CD8-positive, alpha-beta memory T cell (primary cell): ENCODE measurements at regions not wholly inside any gene's neighbourhood (a gene's known extent, or its start where the extent isn't known, plus 50 kb on each side); places are given as distances from the start of the nearest gene placed in this dataset.

ENCODE experiments used
- CTCF ChIA-PET: fragments of 350-600 bp; sonication (Branson Sonifier 250); formaldehyde crosslinking; loops from one replicate; lab custom pipeline; 2021; ENCODE audit warnings: antibody characterized with exemption; lab: Charles Lee
- POLR2A ChIA-PET: fragments of 350-600 bp; sonication (Branson Sonifier 250); formaldehyde crosslinking; loops from one replicate; lab custom pipeline; 2021; ENCODE audit warnings: antibody characterized with exemption; lab: Charles Lee
- DNase-seq, 5 donors: peaks; one replicate each; pipeline versions ENCODE4 v3.0.0 to v3.0.0-alpha.2; 2020 to 2022; ENCODE audit warnings: mixed read lengths in 1 of 5
- H3K27ac ChIP-seq: one replicate; pipeline ENCODE4 v1.7.0; 2013; ENCODE audit warnings: low read depth, mild to moderate bottlenecking, low read length, moderate library complexity
- H3K27me3 ChIP-seq: 2 replicates; pipeline ENCODE4 v1.7.0; 2013; ENCODE audit warnings: low read length, mild to moderate bottlenecking; ENCODE audit not compliant: insufficient read depth, poor library complexity, severe bottlenecking
- H3K36me3 ChIP-seq: 2 replicates; pipeline ENCODE4 v1.7.0; 2013; ENCODE audit warnings: mild to moderate bottlenecking, low read length, moderate library complexity; ENCODE audit not compliant: insufficient read depth
- H3K4me1 ChIP-seq: 2 replicates; pipeline ENCODE4 v1.7.0; 2013; ENCODE audit warnings: mild to moderate bottlenecking, low read length, moderate library complexity; ENCODE audit not compliant: insufficient read depth
- H3K4me3 ChIP-seq: 2 replicates; pipeline ENCODE4 v1.7.0; 2013; ENCODE audit warnings: mild to moderate bottlenecking, low read length
- H3K9me3 ChIP-seq: 2 replicates; pipeline ENCODE4 v1.7.0; 2013; ENCODE audit warnings: mild to moderate bottlenecking, low read length
- H3K27ac Mint-ChIP-seq, 8 donors: one replicate each; pipeline ENCODE4 v1.8.0; 2020 to 2021; ENCODE audit warnings: mixed read lengths in 8 of 8, mild to moderate bottlenecking in 6 of 8, inconsistent platforms in 3 of 8, moderate library complexity in 3 of 8
- H3K27me3 Mint-ChIP-seq, 2 donors: one replicate each; pipeline ENCODE4 v1.8.0; 2020 to 2021; ENCODE audit warnings: mixed read lengths in 2 of 2, mild to moderate bottlenecking in 1 of 2, moderate library complexity in 1 of 2
- H3K36me3 Mint-ChIP-seq, 3 donors: one replicate each; pipeline ENCODE4 v1.8.0; 2020 to 2021; ENCODE audit warnings: mixed read lengths in 3 of 3, inconsistent platforms in 1 of 3, mild to moderate bottlenecking in 1 of 3
- H3K4me1 Mint-ChIP-seq, 3 donors: one replicate each; pipeline ENCODE4 v1.8.0; 2020 to 2021; ENCODE audit warnings: mixed read lengths in 3 of 3, inconsistent platforms in 1 of 3, mild to moderate bottlenecking in 1 of 3
- H3K4me3 Mint-ChIP-seq, 7 donors: one replicate each; pipeline ENCODE4 v1.8.0; 2020 to 2021; ENCODE audit warnings: mixed read lengths in 7 of 7, mild to moderate bottlenecking in 6 of 7, moderate library complexity in 4 of 7, inconsistent platforms in 2 of 7
- H3K9me3 Mint-ChIP-seq, 5 donors: one replicate each; pipeline ENCODE4 v1.8.0; 2020 to 2022; ENCODE audit warnings: mixed read lengths in 5 of 5, mild to moderate bottlenecking in 3 of 5, moderate library complexity in 2 of 5, inconsistent platforms in 1 of 5

- Mint-ChIP-seq H3K27ac (no peak overlapping the region), H3K4me3 (no peak overlapping the region), H3K36me3 (no peaks in the 10 kb centered on the region), H3K27me3 (no peaks in the 10 kb centered on the region), H3K9me3 (peaks cover 0 to 5% (median 0%) of the 10 kb centered on the region in 5 donors), H3K4me1 (no peaks in the 10 kb centered on the region)
- H3K27ac ChIP-seq, result no peak overlapping the region
- H3K36me3 ChIP-seq, result no peaks in the 10 kb centered on the region
- no peaks in the 10 kb centered on the region for H3K9me3 ChIP-seq
- DNase-seq, result no peak
- POLR2A ChIA-PET, result no interaction called here
- CTCF ChIA-PET, result no interaction called here
- H3K4me1 ChIP-seq, result no peaks in the 10 kb centered on the region
- H3K27me3 ChIP-seq, result no peaks in the 10 kb centered on the region
- no peak overlapping the region for H3K4me3 ChIP-seq
Observed at GRCh38 chr13:106710266-106710665, 142.3 kb upstream of the ARGLU1 start.

GRCh38 chr13:106709522-106709921 is 141.6 kb upstream of the ARGLU1 start:
- no peak for DNase-seq
- POLR2A ChIA-PET, result no interaction called here
- H3K4me3 ChIP-seq, result no peak overlapping the region
- H3K27ac ChIP-seq, result no peak overlapping the region
- Mint-ChIP-seq H3K4me1 (no peaks in the 10 kb centered on the region), H3K27me3 (peaks cover 0 to 3% of the 10 kb centered on the region in 2 donors), H3K27ac (no peak overlapping the region), H3K4me3 (no peak overlapping the region), H3K36me3 (no peaks in the 10 kb centered on the region), H3K9me3 (peaks cover 0 to 5% (median 0%) of the 10 kb centered on the region in 5 donors)
- no peaks in the 10 kb centered on the region for H3K9me3 ChIP-seq
- H3K36me3 ChIP-seq, result no peaks in the 10 kb centered on the region
- CTCF ChIA-PET, result no interaction called here
- H3K27me3 ChIP-seq, result no peaks in the 10 kb centered on the region
- no peaks in the 10 kb centered on the region for H3K4me1 ChIP-seq

- H3K27me3 Mint-ChIP-seq, result peaks cover 1 to 7% of the 10 kb centered on the region in 2 donors
- POLR2A ChIA-PET, result no interaction called here
- no peaks in the 10 kb centered on the region for H3K36me3 Mint-ChIP-seq
- Histone ChIP-seq H3K36me3 (no peaks in the 10 kb centered on the region), H3K4me3 (no peak overlapping the region), H3K4me1 (no peaks in the 10 kb centered on the region), H3K9me3 (no peaks in the 10 kb centered on the region), H3K27me3 (no peaks in the 10 kb centered on the region), H3K27ac (no peak overlapping the region)
- CTCF ChIA-PET, result no interaction called here
- H3K9me3 Mint-ChIP-seq, result peaks cover 0 to 3% (median 0%) of the 10 kb centered on the region in 5 donors
- H3K4me3 Mint-ChIP-seq, result no peak overlapping the region
- no peak overlapping the region for H3K27ac Mint-ChIP-seq
- DNase-seq, result no peak
- H3K4me1 Mint-ChIP-seq, result no peaks in the 10 kb centered on the region
Observed at GRCh38 chr13:106702505-106702904, 134.6 kb upstream of the ARGLU1 start.

GRCh38 chr13:106701771-106702341 is 133.9 kb upstream of the ARGLU1 start:
- POLR2A ChIA-PET, result no interaction called here
- no peaks in the 10 kb centered on the region for H3K4me1 Mint-ChIP-seq

GRCh38 chr13:106700439-106700838 is 132.5 kb upstream of the ARGLU1 start:
- H3K27me3 Mint-ChIP-seq, result peaks cover 1 to 7% of the 10 kb centered on the region in 2 donors
- no peaks in the 10 kb centered on the region for H3K4me1 ChIP-seq
- H3K4me1 Mint-ChIP-seq, result no peaks in the 10 kb centered on the region
- no peak overlapping the region for H3K4me3 Mint-ChIP-seq
- H3K27me3 ChIP-seq, result no peaks in the 10 kb centered on the region
- H3K4me3 ChIP-seq, result no peak overlapping the region
- H3K27ac ChIP-seq, result no peak overlapping the region
- ChIA-PET CTCF (no interaction called here), POLR2A (no interaction called here)
- peaks cover 0 to 3% (median 0%) of the 10 kb centered on the region in 5 donors for H3K9me3 Mint-ChIP-seq
- no peak overlapping the region for H3K27ac Mint-ChIP-seq
- H3K9me3 ChIP-seq, result no peaks in the 10 kb centered on the region
- no peaks in the 10 kb centered on the region for H3K36me3 Mint-ChIP-seq
- DNase-seq, result no peak
- H3K36me3 ChIP-seq, result no peaks in the 10 kb centered on the region

More at GRCh38 chr13:106701771-106702341, 133.9 kb upstream of the ARGLU1 start:
- H3K27me3 Mint-ChIP-seq, result peaks cover 1 to 7% of the 10 kb centered on the region in 2 donors
- H3K36me3 Mint-ChIP-seq, result no peaks in the 10 kb centered on the region
- H3K27ac ChIP-seq, result no peak overlapping the region
- no peak for DNase-seq
- CTCF ChIA-PET, result no interaction called here
- peaks cover 0 to 3% (median 0%) of the 10 kb centered on the region in 5 donors for H3K9me3 Mint-ChIP-seq
- peak overlapping the region in 1 of 8 donors; percentile 23 for H3K27ac Mint-ChIP-seq
- no peaks in the 10 kb centered on the region for H3K27me3 ChIP-seq
- no peaks in the 10 kb centered on the region for H3K4me1 ChIP-seq
- H3K9me3 ChIP-seq, result no peaks in the 10 kb centered on the region
- H3K36me3 ChIP-seq, result no peaks in the 10 kb centered on the region
- H3K4me3 ChIP-seq, result no peak overlapping the region
- H3K4me3 Mint-ChIP-seq, result no peak overlapping the region

- no peaks in the 10 kb centered on the region for H3K9me3 ChIP-seq
- CTCF ChIA-PET, result no interaction called here
Observed at GRCh38 chr13:106700007-106700406, 132.1 kb upstream of the ARGLU1 start.

GRCh38 chr13:106699311-106699710 is 131.4 kb upstream of the ARGLU1 start:
- H3K9me3 ChIP-seq, result no peaks in the 10 kb centered on the region
- peaks cover 0 to 3% (median 0%) of the 10 kb centered on the region in 5 donors for H3K9me3 Mint-ChIP-seq
- CTCF ChIA-PET, result no interaction called here
- H3K27ac ChIP-seq, result no peak overlapping the region
- peaks cover 1% of the 10 kb centered on the region in 2 donors for H3K27me3 Mint-ChIP-seq
- H3K36me3 ChIP-seq, result no peaks in the 10 kb centered on the region
- no peaks in the 10 kb centered on the region for H3K36me3 Mint-ChIP-seq
- no peaks in the 10 kb centered on the region for H3K27me3 ChIP-seq
- DNase-seq, result no peak
- no peaks in the 10 kb centered on the region for H3K4me1 ChIP-seq
- no peak overlapping the region for H3K27ac Mint-ChIP-seq
- POLR2A ChIA-PET, result no interaction called here
- no peak overlapping the region for H3K4me3 ChIP-seq
- no peaks in the 10 kb centered on the region for H3K4me1 Mint-ChIP-seq
- H3K4me3 Mint-ChIP-seq, result no peak overlapping the region

More at GRCh38 chr13:106700007-106700406, 132.1 kb upstream of the ARGLU1 start:
- H3K9me3 Mint-ChIP-seq, result peaks cover 0 to 3% (median 0%) of the 10 kb centered on the region in 5 donors
- POLR2A ChIA-PET, result no interaction called here
- H3K4me1 Mint-ChIP-seq, result no peaks in the 10 kb centered on the region
- H3K4me1 ChIP-seq, result no peaks in the 10 kb centered on the region
- no peak overlapping the region for H3K4me3 ChIP-seq
- H3K4me3 Mint-ChIP-seq, result no peak overlapping the region
- peaks cover 1 to 7% of the 10 kb centered on the region in 2 donors for H3K27me3 Mint-ChIP-seq
- no peak overlapping the region for H3K27ac ChIP-seq
- H3K36me3 ChIP-seq, result no peaks in the 10 kb centered on the region
- H3K36me3 Mint-ChIP-seq, result no peaks in the 10 kb centered on the region
- no peaks in the 10 kb centered on the region for H3K27me3 ChIP-seq
- no peak overlapping the region for H3K27ac Mint-ChIP-seq
- DNase-seq, result no peak

GRCh38 chr13:106696719-106697118 is 128.8 kb upstream of the ARGLU1 start:
- Histone ChIP-seq H3K36me3 (no peaks in the 10 kb centered on the region), H3K27ac (no peak overlapping the region), H3K9me3 (no peaks in the 10 kb centered on the region), H3K27me3 (no peaks in the 10 kb centered on the region), H3K4me3 (no peak overlapping the region), H3K4me1 (no peaks in the 10 kb centered on the region)
- POLR2A ChIA-PET, result no interaction called here
- H3K27me3 Mint-ChIP-seq, result no peaks in the 10 kb centered on the region
- no peak overlapping the region for H3K4me3 Mint-ChIP-seq
- H3K9me3 Mint-ChIP-seq, result peaks cover 0 to 5% (median 0%) of the 10 kb centered on the region in 5 donors
- no peaks in the 10 kb centered on the region for H3K36me3 Mint-ChIP-seq
- DNase-seq, result no peak
- H3K4me1 Mint-ChIP-seq, result no peaks in the 10 kb centered on the region
- CTCF ChIA-PET, result no interaction called here
- no peak overlapping the region for H3K27ac Mint-ChIP-seq
